ENCODE measurements at regions not wholly inside any gene's neighbourhood (a gene's known extent, or its start where the extent isn't known, plus 50 kb on each side); places are given as distances from the start of the nearest gene placed in this dataset.

- Histone ChIP-seq H3K36me3 (ENCODE audit: low read depth) (no peaks in the 10 kb centered on the region), H4K20me1 (ENCODE audit: insufficient read depth) (no peaks in the 10 kb centered on the region), H3K79me2 (ENCODE audit: low read depth) (no peaks in the 10 kb centered on the region), H3K27me3 (ENCODE audit: insufficient read depth, low read depth) (no peaks in the 10 kb centered on the region), H3F3A (ENCODE audit: insufficient read depth, low read depth) (no peaks in the 10 kb centered on the region), H2AFZ (no peak overlapping the region), H3K4me1 (replicated peaks; ENCODE audit: insufficient read depth) (no peaks in the 10 kb centered on the region), H3K9me2 (ENCODE audit: insufficient read depth) (no peaks in the 10 kb centered on the region), H3K9me3 (ENCODE audit: insufficient read depth, low read depth) (no peaks in the 10 kb centered on the region; the same call in 1 of the 2 replicates), H3K4me2 (no peak overlapping the region), H3K4me3 (no peak overlapping the region), H3K27ac (no peak overlapping the region)
- intact Hi-C loops (cut with micrococcal nuclease; ENCODE audit: unreplicated experiment): no loop called here
- TF ChIP-seq, protein P1, sequence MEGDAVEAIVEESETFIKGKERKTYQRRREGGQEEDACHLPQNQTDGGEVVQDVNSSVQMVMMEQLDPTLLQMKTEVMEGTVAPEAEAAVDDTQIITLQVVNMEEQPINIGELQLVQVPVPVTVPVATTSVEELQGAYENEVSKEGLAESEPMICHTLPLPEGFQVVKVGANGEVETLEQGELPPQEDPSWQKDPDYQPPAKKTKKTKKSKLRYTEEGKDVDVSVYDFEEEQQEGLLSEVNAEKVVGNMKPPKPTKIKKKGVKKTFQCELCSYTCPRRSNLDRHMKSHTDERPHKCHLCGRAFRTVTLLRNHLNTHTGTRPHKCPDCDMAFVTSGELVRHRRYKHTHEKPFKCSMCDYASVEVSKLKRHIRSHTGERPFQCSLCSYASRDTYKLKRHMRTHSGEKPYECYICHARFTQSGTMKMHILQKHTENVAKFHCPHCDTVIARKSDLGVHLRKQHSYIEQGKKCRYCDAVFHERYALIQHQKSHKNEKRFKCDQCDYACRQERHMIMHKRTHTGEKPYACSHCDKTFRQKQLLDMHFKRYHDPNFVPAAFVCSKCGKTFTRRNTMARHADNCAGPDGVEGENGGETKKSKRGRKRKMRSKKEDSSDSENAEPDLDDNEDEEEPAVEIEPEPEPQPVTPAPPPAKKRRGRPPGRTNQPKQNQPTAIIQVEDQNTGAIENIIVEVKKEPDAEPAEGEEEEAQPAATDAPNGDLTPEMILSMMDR (conservative IDR thresholded peaks at IDR 0.05): no peak
- no peak for TF ChIP-seq EZH2 (IDR thresholded peaks at IDR 0.05; ENCODE audit: low read depth)
- ChIA-PET POLR2A (ENCODE audit: unreplicated experiment) (no interaction called here), CTCF (no interaction called here)
- DNase-seq: no peak
- no TSS peak for BruUV-seq (replicated peaks)
These were observed 926.1 kb upstream of the MANEA start for GRCh38 chr6:94651239-94651638.

GRCh38 chr6:94645191-94645590, 932.1 kb upstream of the MANEA start:
- no peak for DNase-seq
- intact Hi-C loops (cut with micrococcal nuclease; ENCODE audit: unreplicated experiment): no loop called here
- H3K4me3 ChIP-seq: no peak overlapping the region
- H3K9me3 ChIP-seq (ENCODE audit: insufficient read depth, low read depth): no peaks in the 10 kb centered on the region
- H3K4me1 ChIP-seq (replicated peaks; ENCODE audit: insufficient read depth): no peaks in the 10 kb centered on the region
- H3K27ac ChIP-seq: no peak overlapping the region
- H2AFZ ChIP-seq: no peak overlapping the region
- POLR2A ChIA-PET (ENCODE audit: unreplicated experiment): no interaction called here
- H3K36me3 ChIP-seq (ENCODE audit: low read depth): no peaks in the 10 kb centered on the region
- no peaks in the 10 kb centered on the region for H3K27me3 ChIP-seq (ENCODE audit: insufficient read depth, low read depth)
- no peaks in the 10 kb centered on the region for H3K9me2 ChIP-seq (ENCODE audit: insufficient read depth)
- no peaks in the 10 kb centered on the region; the same call in 1 of the 2 replicates for H4K20me1 ChIP-seq (ENCODE audit: insufficient read depth)
- CTCF ChIA-PET: no interaction called here
- H3K4me2 ChIP-seq: no peak overlapping the region
- no peaks in the 10 kb centered on the region for H3K79me2 ChIP-seq (ENCODE audit: low read depth)
- TF ChIP-seq, protein P1 (conservative IDR thresholded peaks at IDR 0.05): no peak
- TF ChIP-seq EZH2 (IDR thresholded peaks at IDR 0.05; ENCODE audit: low read depth): no peak
- no peaks in the 10 kb centered on the region for H3F3A ChIP-seq (ENCODE audit: insufficient read depth, low read depth)
- BruUV-seq (replicated peaks): no TSS peak

GRCh38 chr6:94639564-94639963, 937.8 kb upstream of the MANEA start:
- Histone ChIP-seq H2AFZ (no peak overlapping the region), H3K9me3 (ENCODE audit: insufficient read depth, low read depth) (no peaks in the 10 kb centered on the region), H3K4me2 (no peak overlapping the region), H4K20me1 (ENCODE audit: insufficient read depth) (no peaks in the 10 kb centered on the region; the same call in 1 of the 2 replicates), H3K4me1 (replicated peaks; ENCODE audit: insufficient read depth) (no peaks in the 10 kb centered on the region), H3K27me3 (ENCODE audit: insufficient read depth, low read depth) (no peaks in the 10 kb centered on the region), H3K27ac (no peak overlapping the region), H3K79me2 (ENCODE audit: low read depth) (no peaks in the 10 kb centered on the region), H3K36me3 (ENCODE audit: low read depth) (no peaks in the 10 kb centered on the region), H3F3A (ENCODE audit: insufficient read depth, low read depth) (no peaks in the 10 kb centered on the region), H3K4me3 (no peak overlapping the region), H3K9me2 (ENCODE audit: insufficient read depth) (no peaks in the 10 kb centered on the region)
- ChIA-PET POLR2A (ENCODE audit: unreplicated experiment) (no interaction called here), CTCF (no interaction called here)
- no peak for TF ChIP-seq EZH2 (IDR thresholded peaks at IDR 0.05; ENCODE audit: low read depth)
- TF ChIP-seq, protein P1 (conservative IDR thresholded peaks at IDR 0.05): no peak
- DNase-seq: no peak
- BruUV-seq (replicated peaks): no TSS peak
- intact Hi-C loops (cut with micrococcal nuclease; ENCODE audit: unreplicated experiment): loop anchor here (5.0 kb wide), 2 partner anchors 493 to 643 kb away; no protein-coding TSS in a partner anchor
